Fibroblast of peridontal ligament (primary cell): ENCODE measurements at regions not wholly inside any gene's neighbourhood (a gene's known extent, or its start where the extent isn't known, plus 50 kb on each side); places are given as distances from the start of the nearest gene placed in this dataset.
"Not testable (repeated sequence)": the region's sequence is repeated elsewhere in the genome, so short reads cannot be mapped to it uniquely, and the experiment has no call there.

Experiments used
- DNase-seq: peaks from one replicate; pipeline ENCODE4 v3.0.0-alpha.2; 2010; ENCODE audit errors: extremely low read depth

GRCh38 chr14:82587226-82587625, 1053.6 kb upstream of the SEL1L start:
- no peak for DNase-seq

- DNase-seq: no peak
Measured at GRCh38 chr14:82595466-82595865, 1061.8 kb upstream of the SEL1L start.

- DNase-seq: no peak
Measured at GRCh38 chr14:82602794-82603193, 1069.1 kb upstream of the SEL1L start.

DNA sequence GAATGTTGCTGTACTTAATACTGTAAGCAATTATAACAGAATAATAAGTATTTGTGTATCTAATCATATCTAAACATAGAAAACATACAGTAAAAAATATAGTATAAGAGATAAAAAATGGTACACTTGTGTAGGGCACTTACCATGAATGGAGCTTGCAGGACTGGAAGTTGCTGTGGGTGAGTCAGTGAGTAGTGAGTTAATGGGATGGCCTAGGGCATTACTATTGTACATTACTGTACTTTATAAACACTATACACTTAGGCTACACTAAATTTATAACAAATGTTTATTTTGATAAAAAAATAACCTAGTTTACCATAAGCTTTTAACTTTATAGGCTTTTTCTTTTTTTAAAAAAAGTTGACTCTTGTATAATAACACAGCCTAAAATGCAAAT, 1071.2 kb upstream of the SEL1L start:
- DNase-seq: no peak

- no peak for DNase-seq
Measured at GRCh38 chr14:82621881-82622450, 1088.3 kb upstream of the SEL1L start.

DNA sequence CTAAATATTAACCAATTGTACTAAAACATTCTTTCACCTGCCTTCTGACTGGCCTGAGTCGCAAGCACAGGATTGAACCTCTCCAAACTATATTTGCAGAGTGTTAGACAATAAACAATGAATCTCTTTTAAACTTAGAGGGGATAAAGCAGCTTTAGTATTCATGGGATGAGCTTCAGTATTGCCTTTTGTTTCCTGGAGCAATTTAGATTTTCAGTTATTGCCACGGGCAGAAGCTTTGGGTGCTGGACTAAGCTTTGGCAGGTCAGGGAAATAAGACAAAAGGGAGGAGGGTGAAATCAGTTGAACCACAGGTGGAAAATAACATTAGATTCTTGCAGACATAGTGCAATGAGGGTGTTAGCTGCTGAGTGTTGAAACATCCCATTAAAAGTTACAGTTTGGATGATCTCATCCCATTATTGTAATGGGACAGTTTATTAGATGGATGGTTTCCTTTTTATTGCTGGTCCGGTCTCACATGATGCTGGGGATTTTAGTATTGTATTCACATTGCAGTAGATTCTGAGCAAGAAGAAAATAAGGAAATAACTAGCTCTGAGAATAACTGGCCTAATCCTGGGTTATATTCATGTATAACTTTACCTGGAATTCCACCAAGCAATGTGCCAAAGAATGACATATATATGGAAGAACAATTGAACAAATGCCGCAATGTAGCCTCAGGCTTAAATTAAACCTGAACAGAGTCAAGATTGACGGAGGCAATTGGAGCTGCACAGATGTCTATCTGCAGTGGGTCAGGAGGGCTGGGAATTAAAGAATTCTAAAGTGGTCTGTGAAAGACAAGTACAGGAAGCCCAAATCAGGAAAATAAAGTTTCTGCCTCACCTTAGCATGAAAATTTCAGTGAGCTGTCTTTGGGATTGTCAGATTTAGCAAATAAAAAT, 1092.8 kb upstream of the SEL1L start:
- DNase-seq: no peak

DNA sequence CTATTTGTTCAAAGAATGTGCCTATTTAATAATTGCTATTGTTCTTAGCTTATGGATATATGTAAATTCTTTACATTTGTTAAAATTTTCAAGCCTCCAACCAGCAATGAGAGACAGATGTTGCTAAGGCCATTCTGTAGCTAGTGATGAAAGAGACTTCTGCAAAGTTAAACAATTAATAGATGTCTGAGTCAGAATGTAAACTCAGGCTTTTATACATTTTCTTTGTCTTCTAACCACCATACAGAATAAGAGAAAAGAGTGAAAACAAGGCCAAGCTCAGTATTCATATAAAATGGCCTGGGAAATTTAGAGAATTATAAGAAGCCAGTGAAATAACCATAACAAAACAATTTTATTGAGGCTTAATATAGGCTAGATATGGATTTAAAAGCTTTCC, 1102.3 kb upstream of the SEL1L start:
- no peak for DNase-seq

DNA sequence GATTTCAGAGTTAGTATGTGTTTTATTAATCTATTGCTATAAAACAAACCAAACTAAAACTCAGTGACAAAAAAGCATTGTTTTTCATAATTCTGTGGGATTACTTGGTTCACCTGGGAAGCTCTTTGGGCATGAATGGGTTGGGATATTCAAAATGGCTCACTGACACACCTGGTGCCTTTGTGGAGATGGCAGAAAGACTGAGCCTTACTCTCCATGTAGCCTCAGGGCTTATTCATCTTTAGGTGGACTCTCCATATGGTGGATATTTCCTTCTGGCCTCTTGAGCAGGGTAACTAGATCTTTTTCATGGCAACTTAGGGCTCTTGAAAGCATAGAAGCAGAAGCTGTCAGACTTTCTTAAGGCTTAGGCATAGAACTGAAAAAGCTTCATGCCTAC, 1102.8 kb upstream of the SEL1L start:
- DNase-seq: no peak

DNA sequence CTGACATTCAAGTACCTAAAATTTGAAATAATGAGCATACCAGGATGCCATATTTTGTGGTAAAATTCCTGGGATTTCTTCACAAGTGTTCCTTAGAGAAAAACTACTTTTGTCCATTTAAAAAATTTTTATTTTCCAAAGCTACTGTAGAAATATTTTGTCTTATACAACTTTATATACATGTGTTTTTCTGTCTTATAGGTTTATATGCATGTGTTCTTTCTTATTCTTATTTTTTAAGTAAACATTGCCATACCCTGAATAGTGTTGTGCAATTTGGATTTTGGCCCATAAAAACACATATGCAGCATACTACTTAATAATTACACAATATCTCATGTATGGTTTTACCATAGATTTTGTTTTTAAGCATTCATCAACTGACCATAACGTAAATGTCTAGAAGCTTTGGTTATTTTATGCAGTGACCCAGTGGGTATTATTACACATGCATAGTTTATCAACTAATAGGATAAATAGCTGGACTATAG, 1107.4 kb upstream of the SEL1L start:
- DNase-seq: no peak

DNA sequence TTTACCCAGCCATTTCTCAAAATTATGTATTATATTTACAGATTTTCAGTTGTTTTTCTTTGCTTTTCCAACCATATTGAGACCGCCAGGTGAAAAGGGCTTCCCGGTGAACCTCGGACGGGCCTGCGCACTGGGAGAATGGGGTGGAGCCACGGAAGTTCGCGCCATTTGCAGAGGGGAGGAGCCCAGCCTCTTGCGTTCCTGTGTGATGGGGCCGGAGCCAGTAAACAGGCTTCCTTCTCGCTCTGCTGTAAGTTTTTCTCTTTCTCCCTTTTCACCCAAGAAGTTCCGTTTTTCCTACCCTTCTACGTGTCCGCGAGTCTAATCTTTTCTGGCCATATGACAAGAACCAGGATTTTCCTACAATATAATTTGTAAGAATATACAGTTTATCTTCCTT, 1108.8 kb upstream of the SEL1L start:
- DNase-seq: no peak

- no peak for DNase-seq
Measured at GRCh38 chr14:82647088-82647810, 1113.6 kb upstream of the SEL1L start.

GRCh38 chr14:82655770-82656169, 1122.1 kb upstream of the SEL1L start:
- DNase-seq: no peak

GRCh38 chr14:82657186-82657675, 1123.6 kb upstream of the SEL1L start:
- no peak for DNase-seq

DNA sequence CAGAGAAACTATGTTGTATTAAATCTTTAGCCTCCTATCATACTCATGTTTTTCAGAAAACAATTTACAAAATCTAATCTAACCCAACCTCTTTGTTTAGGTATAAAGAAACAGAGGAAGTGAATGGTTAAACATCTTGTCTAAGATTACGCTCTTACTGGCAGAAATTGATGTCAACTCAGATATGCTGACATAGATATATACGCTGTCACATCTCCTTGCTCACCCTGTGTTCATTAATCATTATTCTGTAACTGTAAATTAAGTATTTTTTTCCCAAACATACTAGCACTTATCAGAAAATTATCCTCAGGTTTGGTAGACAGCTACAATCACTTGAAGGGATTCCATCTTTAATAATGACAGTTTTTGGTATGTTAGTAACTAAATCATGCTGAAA, 1127.6 kb upstream of the SEL1L start:
- DNase-seq: no peak

- DNase-seq: peak; percentile 7
Measured at GRCh38 chr14:82667006-82667405, 1133.4 kb upstream of the SEL1L start.

GRCh38 chr14:82667501-82667900, 1133.8 kb upstream of the SEL1L start:
- DNase-seq: no peak

GRCh38 chr14:82676403-82676802, 1142.8 kb upstream of the SEL1L start:
- DNase-seq: no peak

DNA sequence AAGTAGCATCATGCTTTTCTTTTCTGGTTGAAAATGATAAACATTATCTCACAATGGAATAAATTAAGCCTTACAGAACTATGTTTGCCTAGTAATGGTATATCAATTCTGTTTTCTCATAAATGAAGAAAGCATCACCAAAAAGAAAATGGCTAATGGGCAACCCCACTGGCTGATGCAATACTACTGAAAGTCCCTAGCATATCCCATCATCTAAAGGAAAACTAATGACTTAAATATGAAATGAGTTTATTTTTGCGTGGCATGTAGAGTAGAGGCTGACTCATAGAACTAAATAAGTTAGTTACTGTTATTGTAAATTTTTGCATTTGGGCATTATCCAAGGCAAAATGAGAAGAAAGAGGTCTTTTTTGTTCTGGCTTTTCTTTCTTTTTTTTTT, 1156.3 kb upstream of the SEL1L start:
- peak; percentile 8 for DNase-seq

- not testable (repeated sequence) for DNase-seq
Measured at GRCh38 chr14:82691191-82691590, 1157.5 kb upstream of the SEL1L start.

GRCh38 chr14:82694820-82695219, 1161.2 kb upstream of the SEL1L start:
- no peak for DNase-seq

DNA sequence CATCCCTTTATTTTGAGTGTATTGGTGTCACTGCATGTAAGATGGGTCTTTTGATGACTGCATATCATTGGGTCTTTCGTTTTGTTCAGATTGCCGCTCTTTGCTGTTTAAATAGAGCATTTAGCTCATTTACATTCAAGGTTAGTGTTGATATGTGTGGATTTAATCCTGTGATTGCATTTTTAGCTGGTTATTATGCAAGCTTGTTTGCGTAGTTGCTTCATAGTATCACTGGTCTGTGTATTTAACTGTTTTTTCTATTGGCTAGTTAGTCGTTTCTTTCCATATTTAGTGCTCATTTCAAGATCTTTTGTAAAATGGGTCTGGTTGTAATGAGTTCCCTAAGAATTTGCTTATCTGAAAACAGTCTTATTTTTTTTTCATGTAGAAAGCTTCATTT, 1170.6 kb upstream of the SEL1L start:
- no peak for DNase-seq

DNA sequence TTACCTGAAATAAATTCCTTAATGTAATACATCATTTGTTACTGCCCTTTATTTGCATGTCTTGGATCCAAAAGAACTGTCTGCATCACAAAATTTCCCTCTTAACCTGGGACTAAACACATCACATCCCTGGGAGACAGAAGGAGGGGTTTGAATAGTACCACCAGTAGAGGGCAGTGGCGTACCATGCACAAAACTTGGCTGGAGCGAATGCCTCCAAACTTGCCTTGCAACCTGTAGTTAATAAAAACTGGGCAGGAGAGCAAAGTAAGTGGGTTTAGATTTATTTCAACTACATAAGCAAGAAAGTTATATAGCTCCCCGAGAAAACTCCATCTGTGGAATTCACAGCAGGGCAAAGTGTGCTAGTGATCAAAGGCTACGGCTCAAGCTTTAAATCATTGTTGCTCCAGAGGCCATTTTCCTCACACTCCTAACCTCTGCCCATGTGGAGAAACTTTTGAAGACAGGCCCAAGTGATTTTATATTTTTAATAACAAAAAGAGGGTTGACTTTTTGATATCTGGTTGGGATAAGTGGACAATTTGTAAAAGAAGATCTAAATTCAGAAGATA, 1176.7 kb upstream of the SEL1L start:
- peak; percentile 54 for DNase-seq
